NCI-H446 (cell line): ENCODE measurements at regions not wholly inside any gene's neighbourhood (a gene's known extent, or its start where the extent isn't known, plus 50 kb on each side); places are given as distances from the start of the nearest gene placed in this dataset.
"Not testable (repeated sequence)": the region's sequence is repeated elsewhere in the genome, so short reads cannot be mapped to it uniquely, and the experiment has no call there.

Source experiments
- DNase-seq, 2 experiments: peaks; one replicate each; lab custom pipeline; 2025; lab: John Stamatoyannopoulos, UW

GRCh38 chr3:75840160-75840559 lies 54.8 kb upstream of the ZNF717 start:
- not testable (repeated sequence) for DNase-seq

DNA sequence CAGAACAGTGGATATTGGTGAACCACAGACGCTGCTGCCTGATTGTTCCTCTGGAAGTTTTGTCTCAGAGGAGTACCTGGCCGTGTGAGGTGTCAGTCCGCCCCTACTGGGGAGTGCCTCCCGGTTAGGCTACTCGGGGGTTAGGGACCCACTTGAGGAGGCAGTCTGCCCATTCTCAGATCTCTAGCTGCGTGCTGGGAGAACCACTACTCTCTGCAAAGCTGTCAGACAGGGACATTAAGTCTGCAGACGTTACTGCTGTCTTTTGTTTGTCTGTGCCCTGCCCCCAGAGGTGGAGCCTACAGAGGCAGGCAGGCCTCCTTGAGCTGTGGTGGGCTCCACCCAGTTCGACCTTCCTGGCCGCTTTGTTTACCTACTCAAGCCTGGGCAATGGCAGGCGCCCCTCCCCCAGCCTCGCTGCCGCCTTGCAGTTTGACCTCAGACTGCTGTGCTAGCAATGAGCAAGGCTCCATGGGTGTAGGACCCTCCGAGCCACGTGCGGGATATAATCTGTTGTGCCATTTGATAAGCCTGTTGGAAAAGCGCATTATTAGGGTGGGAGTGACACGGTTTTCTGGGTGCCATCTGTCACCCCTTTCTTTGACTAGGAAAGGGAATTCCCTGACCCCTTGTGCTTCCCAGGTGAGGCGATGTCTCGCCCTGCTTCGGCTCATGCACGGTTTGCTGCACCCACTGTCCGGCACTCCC lies 65.1 kb upstream of the ZNF717 start:
- DNase-seq = not testable (repeated sequence)

DNA sequence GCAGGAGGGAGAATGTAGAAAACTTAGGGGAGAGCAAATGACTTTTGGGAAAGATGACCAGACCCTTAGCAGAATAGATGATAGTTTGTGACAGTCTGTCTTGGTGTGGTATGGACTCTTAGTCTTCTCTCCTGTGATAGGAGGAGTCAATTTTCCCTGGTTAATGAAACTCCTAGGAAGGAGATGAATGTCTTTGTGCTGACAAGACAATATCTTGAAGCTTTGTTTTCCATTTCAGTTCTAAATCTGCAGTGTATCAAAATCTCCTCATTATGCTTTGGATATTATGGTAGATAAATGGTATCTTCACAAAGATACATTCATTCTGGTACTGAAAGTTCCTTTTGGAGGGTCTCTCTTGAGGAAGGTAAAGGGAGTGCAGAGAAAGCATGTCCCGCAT lies 77.8 kb upstream of the ZNF717 start:
- DNase-seq = no peak

GRCh38 chr3:75863878-75864277 lies 78.5 kb upstream of the ZNF717 start:
- DNase-seq = no peak

DNA sequence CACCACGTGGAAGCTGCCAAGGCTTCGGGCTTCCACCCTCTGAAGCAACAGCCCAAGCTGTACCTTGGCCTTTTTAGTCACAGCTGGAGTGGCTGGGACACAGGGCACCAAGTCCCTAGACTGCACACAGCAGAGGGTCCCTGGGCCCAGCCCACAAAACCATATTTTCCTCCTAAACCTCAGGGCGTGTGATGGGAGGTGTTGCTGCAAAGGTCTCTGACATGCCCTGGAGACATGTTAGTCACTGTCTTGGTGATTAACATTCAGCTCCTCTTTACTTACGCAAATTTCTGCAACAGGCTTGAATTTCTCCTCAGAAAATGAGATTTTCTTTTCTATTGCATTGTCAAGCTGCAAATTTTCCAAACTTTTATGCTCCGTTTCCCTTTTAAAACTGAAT lies 98.4 kb upstream of the ZNF717 start:
- not testable (repeated sequence) for DNase-seq

GRCh38 chr3:75886971-75887526 lies 101.7 kb upstream of the ZNF717 start:
- no peak for DNase-seq

DNA sequence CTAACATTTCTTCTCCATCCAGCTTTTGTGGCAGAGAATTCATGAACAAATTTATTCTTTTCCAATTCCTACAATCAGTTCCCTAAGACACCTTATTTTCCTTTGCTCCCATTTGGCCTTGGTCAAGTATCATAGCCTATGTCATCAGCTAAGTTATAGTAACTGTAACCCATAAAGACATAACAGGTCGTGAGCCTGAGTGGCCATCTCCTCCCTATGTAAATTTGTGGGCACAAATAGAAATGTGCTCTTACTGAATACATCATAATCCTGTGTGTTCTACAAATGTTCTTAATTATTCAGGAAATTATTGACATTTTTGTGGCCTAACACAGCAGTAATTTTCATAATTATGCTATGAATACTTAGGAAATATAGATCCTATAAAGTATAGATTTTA lies 108.9 kb upstream of the ZNF717 start:
- DNase-seq = no peak

DNA sequence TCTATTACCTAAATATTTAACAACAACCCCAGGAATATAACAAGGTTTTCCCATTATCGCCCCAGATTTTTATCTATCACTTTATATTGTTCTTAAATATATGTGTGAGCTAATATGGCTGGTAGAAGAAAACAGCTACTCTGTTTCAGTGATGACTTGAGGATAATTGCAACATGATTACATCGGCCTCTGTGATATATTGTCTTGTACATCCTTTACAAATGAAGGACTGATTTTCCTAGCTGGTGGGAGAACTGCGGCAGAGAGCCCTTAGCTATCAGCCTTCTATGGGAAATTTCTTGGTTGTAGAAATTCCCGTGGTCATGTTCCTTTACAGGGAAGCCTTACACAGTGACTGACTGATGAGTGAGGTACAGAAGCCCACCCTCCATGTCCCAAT lies 110.9 kb upstream of the ZNF717 start:
- no peak for DNase-seq

DNA sequence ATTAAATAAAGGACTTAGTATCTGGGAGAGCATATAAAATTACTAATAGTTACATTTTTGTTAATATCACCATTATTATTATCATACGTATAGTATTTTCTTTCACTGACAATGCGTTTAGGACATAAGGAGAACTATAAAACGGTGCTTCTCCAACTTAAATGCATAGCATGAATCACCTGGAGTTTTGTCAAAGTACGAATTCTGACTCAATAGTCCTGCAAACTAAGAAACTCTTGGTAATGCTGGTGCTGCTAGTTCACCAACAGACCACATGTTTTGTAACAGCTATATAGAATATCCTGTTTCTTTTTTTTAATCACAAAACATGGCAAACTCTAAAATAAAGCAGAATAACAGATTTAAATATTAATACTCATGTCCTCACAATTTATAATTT lies 116.1 kb upstream of the ZNF717 start:
- DNase-seq = not testable (repeated sequence)

DNA sequence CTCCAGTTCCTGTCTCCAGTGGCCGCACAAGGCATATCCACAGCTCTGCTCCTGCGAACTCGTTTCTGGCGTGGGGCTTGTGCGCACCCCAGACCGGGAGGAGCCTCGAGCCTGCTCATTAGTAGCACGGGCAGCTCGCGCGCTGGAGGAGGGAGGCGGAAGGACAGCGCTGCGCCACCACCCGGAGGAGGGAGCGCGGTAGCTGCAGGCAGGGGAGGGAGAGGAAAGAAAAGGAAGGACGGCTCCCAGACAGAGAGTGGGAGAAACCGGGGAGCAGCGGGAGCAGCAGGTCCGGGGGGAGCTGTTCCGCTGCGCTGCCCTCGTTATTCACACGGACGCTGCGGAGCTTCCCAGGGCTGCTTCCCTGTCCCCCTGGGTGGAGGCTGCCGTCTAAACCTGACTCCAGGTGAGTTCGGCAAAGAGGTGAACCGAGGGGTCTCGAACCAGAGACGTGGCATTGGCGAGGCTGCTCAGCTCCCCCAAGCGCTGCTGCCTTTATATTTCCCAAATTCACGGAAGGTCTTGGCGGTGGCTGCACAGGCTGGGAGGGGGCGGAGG lies 121.3 kb upstream of the ZNF717 start:
- no peak for DNase-seq

- no peak for DNase-seq
These were observed 128.5 kb upstream of the ZNF717 start for GRCh38 chr3:75913800-75914350.

- not testable (repeated sequence) for DNase-seq
These were observed 129.4 kb upstream of the ZNF717 start for GRCh38 chr3:75914741-75915140.

GRCh38 chr3:75938921-75939320 lies 153.6 kb upstream of the ZNF717 start:
- no peak for DNase-seq

DNA sequence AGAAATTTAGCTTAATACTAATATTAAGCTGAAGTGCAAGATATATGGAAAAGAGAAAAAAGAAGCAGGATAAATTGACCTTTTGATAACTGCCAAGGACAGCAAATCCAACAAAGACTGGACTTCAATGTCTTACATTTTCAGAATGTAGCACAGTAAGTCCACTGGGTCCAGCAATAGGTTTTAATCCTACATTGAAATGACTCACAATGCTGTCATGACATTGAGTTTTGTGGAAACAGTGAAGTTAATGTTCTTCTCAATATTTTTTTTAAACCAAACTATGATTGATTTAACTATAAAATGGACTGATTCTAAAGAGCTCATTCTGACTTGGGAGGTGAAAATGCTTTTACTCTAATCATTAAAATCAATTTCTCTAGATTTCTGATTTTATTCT lies 166.6 kb upstream of the ZNF717 start:
- DNase-seq = no peak

GRCh38 chr3:75960031-75960430 lies 174.7 kb upstream of the ZNF717 start:
- DNase-seq = not testable (repeated sequence)

- not testable (repeated sequence) for DNase-seq
These were observed 176.7 kb upstream of the ZNF717 start for GRCh38 chr3:75962054-75962453.

DNA sequence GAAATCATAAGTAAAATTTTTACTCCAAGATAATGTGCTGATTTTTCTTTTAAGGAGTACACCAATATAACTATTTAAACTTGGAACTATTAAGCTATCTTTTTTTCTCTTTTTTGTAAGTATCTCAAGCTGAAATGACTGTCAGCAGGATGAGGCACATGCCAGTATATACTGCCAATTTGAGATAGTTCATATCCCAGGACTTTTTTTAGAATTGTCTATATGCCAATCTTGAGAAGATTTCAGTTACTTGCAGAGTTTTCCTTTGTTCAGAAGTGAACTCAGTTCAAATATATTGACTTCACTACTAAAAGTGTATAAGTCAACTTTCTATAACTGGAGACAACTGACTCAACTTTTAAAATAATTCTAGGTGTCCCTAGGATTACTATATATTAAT lies 181.7 kb upstream of the ZNF717 start:
- no peak for DNase-seq

- no peak for DNase-seq
These were observed 193.3 kb upstream of the ZNF717 start for GRCh38 chr3:75978686-75979085.

DNA sequence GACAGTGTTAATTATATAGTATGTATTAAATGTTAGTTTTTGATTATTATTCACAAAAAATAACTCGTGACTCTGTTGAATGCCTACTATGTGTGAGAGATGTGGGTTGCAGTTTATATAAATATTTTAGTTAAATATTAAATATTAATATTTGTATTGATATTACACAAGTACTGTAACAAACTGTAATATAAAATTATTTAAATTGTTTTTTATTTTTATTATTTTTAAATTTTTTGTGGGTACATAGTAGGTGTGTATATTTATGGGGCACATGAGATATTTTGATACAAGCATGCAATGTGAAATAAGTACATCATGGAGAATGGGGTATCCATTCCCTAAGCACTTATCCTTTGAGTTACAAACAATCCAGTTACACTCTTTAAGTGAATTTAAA lies 196.1 kb upstream of the ZNF717 start:
- DNase-seq = no peak

- no peak for DNase-seq
These were observed 196.8 kb upstream of the ZNF717 start for GRCh38 chr3:75982151-75982550.

- DNase-seq = no peak
These were observed 197.8 kb upstream of the ZNF717 start for GRCh38 chr3:75983111-75983510.

GRCh38 chr3:75983609-75984290 lies 198.4 kb upstream of the ZNF717 start:
- no peak for DNase-seq

DNA sequence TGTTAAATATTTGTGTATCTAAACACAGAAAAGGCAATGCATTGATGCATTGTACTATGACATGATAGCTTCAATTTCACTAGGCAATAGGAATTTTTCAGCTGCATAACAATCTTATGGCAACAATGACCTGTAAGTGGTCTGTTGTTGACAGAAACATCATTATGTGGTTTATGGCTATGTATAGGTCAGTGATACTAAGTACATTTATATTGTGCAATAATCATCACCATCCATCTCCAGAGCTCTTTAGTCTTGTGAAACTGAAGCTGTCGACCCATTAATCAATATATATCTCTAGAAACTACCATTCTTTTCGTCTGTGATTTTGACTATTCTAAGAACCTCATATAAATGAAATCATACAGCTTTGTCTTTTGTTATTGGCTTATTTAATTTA lies 200.1 kb upstream of the ZNF717 start:
- DNase-seq = no peak
